HG03139 (cell line): ENCODE measurements at regions not wholly inside any gene's neighbourhood (a gene's known extent, or its start where the extent isn't known, plus 50 kb on each side); places are given as distances from the start of the nearest gene placed in this dataset.
"Not testable (repeated sequence)": the region's sequence is repeated elsewhere in the genome, so short reads cannot be mapped to it uniquely, and the experiment has no call there.

ENCODE experiments used
- ATAC-seq: cut with Tn5 transposase; IDR thresholded peaks from one replicate; pipeline ENCODE4 v1.9.1; 2021; ENCODE audit not compliant: unreplicated experiment

DNA sequence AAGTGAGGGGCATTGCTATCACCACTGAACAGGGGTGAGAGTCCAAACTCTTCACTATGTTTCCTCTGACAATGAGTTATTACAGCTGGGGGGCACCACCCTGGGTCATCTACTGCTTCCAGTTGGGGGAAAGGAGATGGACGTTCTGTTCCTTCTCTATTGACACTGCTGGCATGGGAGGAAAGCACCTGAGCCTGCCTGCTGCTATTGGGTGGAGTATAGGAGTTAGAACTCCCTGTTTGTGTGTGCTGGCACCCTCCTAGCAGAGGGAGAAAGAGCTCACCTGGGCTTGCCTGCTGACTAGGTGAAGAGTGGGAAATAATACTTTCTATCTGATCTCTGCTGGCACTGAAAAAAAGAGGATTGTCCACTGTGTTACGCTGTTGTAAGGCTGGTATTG, 163.8 kb downstream of the MSN start:
- ATAC-seq, result no peak

DNA sequence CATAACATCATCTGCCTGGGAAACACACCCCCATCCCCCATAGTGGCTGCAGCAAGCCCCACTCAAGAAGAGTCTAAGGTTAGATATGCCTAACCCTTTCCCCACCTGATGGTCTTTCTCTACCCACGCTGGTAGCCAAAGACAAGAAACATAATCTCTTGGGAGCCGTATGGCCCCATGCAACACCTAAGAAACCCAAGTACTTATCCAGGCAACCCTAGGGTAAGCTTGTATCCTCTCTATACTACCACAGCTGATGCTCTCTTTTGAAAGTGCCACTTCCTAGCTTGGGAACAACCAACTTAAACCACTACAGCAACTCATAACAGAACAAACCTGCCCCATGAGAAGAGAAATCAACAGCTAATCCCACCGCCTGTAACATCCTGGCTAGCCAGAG, 161.1 kb downstream of the MSN start:
- ATAC-seq, result no peak

DNA sequence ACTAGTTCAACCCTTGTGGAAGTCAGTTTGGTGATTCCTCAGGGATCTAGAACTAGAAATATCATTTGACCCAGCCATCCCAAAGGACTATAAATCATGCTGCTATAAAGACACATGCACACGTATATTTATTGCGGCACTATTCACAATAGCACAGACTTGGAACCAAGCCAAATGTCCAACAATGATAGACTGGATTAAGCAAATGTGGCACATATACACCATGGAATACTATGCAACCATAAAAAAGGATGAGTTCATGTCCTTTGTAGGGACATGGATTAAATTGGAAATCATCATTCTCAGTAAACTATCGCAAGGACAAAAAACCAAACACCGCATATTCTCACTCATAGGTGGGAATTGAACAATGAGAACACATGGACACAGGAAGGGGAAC, 157.8 kb downstream of the MSN start:
- ATAC-seq, result not testable (repeated sequence)

DNA sequence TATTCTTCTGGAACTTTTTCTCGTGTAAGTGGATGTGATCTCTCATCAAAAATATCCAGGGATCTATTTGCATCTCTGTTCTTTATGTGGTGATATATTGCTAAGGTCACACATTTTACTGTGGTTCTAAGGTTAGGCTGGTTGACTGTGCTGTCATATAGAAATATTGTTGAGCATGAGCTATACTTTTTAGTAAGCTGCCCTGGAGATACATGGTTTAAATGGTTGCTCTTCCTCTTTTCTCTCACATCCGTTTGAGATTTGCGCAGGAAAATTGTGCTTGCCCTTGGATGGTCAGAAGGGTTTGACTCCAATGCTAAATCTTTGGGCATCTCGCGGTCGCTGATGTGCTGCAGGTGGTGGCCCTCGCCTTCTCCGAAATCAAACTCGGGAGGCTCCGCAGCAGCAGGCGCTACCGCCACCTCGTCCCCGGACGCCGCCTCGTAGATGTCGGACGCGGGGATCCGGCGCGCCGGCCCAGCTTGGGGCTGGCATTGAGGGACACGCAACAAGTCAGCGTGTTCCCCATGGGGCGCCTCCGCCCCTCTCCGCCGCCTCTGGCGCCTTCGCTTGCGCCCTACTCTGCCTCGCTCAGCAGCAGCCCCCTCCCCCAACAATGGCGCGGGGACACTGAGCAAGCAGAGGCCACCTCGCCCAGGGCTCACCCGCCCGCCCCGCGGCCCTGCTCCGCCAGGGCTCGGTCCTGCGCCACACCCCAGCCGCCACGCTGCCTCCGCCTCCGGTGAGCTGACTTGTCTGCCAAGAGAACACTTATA, 154.5 kb downstream of the MSN start:
- peak; percentile 69 for ATAC-seq

DNA sequence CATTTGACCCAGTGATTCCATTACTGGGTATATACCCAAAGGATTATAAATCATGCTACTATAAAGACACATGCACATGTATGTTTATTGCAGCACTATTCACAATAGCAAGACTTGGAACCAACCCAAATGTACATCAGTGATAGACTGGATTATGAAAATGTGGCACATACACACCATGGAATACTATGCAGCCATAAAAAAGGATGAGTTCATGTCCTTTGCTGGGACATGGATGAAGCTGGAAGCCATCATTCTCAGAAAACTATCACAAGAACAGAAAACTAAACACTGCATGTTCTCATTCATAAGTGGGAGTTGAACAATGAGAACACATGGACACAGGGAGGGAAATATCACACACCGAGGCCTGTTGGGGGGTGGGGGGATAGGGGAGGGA, 152.5 kb downstream of the MSN start:
- not testable (repeated sequence) for ATAC-seq

DNA sequence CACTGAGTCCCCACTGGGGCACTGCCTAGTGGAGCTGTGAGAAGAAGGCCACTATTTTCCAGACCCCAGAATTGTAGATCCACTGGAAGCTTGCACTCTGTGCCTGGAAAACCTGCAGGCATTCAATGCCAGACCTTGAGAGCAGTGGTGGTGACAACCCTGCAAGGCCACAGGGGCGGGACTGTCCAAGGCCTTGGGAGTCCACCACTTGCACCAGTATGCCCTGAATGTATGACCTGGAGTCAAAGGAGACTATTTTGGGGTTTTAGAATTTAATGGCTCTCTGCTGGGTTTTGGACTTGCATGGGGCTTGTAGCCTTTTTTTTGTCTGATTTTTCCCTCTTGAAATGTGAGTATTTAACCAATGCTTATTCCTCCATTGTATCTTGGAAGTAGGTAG, 145.8 kb downstream of the MSN start:
- no peak for ATAC-seq

DNA sequence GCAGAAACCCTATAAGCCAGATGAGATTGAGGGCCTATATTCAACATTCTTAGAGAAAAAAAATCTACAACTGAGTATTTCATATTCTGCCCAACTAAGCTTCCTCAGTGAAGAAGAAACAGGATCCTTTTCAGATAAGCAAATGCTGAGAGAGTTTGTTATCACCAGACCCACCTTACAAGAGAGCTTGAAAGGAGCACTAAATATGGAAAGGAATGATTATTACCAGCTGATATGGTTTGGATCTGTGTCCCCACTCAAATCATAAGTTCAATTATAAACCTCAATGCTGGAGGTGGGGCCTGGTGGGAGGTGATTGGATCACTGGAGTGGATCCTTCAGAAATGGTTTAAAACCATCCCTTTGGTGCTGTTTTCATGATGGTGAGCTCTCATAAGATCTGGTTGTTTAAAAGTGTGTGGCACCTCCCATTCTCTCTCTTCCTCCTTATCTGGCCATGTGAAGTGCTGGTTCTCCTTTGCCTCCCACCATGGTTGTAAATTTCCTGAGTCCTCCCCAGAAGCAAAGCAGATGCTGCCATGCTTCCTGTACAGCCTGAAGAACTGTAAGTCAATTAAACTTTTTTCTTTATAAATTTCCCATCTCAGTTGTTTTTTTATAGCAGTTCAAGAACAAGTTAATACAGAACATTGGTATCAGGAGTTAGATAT, 144.2 kb downstream of the MSN start:
- no peak for ATAC-seq
